ENCODE measurements at regions not wholly inside any gene's neighbourhood (a gene's known extent, or its start where the extent isn't known, plus 50 kb on each side); places are given as distances from the start of the nearest gene placed in this dataset.
"Not testable (repeated sequence)": the region's sequence is repeated elsewhere in the genome, so short reads cannot be mapped to it uniquely, and the experiment has no call there.

DNA sequence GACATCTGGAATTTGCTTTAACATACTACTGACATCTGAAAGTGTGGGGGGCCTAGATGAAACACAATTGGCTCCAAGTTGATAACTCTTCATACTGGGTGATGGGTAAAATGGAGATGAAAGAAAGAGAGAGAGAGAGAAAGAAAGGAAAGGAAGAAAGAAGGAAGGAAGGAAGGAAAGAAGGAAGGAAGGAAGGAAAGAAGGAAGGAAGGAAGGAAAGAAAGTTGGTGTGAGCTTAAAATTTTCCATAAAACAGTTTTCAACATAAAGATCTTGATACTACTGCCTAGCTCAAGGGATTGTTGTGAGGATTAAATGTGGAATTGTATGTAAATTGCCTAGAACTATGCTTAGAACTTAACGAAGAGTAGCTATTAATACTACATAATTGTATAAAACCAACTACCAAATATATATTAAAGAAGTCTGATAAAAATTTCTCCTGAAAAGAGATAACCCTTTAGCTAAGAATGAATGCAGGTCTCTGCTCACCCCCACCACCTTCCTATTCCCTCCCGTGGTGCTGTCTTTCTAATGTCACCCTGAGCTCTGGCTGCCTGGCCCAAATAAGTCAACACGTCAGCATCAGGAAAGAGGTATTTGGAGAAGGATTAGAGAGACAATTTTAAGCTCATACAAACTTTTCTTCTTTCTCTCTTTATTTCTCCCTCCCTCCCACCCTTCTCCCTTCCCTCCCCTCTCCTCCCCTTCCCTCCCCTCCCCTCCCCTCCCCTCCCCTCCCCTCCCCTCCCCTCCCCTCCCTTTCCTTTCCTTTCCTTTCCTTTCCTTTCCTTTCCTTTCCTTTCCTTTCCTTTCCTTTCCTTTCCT is 89.3 kb upstream of the SGIP1 start:
- no peak for DNase-seq (ENCODE audit: low read depth in 1 of 2, low spot score in 1 of 2)
- in situ Hi-C loops (cut with HindIII; ENCODE audit: low pct_unique_long_range_greater_than_20kb, low sequenced_read_pairs), result no loop called here
- TF ChIP-seq JUND (IDR thresholded peaks at IDR 0.05; ENCODE audit: low read depth), result no peak

GRCh38 chr1:66445492-66446181 is 88.3 kb upstream of the SGIP1 start:
- in situ Hi-C loops (cut with HindIII; ENCODE audit: low pct_unique_long_range_greater_than_20kb, low sequenced_read_pairs), result no loop called here
- no peak for DNase-seq (ENCODE audit: low read depth in 1 of 2, low spot score in 1 of 2)
- no peak for TF ChIP-seq JUND (IDR thresholded peaks at IDR 0.05; ENCODE audit: low read depth)

GRCh38 chr1:66446261-66447001 is 87.5 kb upstream of the SGIP1 start:
- peak; percentile 16 to 63 for DNase-seq (ENCODE audit: low read depth in 1 of 2, low spot score in 1 of 2)
- in situ Hi-C loops (cut with HindIII; ENCODE audit: low pct_unique_long_range_greater_than_20kb, low sequenced_read_pairs), result no loop called here
- no peak for TF ChIP-seq JUND (IDR thresholded peaks at IDR 0.05; ENCODE audit: low read depth)

GRCh38 chr1:66450043-66450514 is 83.9 kb upstream of the SGIP1 start:
- no peak for DNase-seq (ENCODE audit: low read depth in 1 of 2, low spot score in 1 of 2)
- in situ Hi-C loops (cut with HindIII; ENCODE audit: low pct_unique_long_range_greater_than_20kb, low sequenced_read_pairs), result no loop called here
- TF ChIP-seq JUND (IDR thresholded peaks at IDR 0.05; ENCODE audit: low read depth), result no peak

- in situ Hi-C loops (cut with HindIII; ENCODE audit: low pct_unique_long_range_greater_than_20kb, low sequenced_read_pairs), result no loop called here
- TF ChIP-seq JUND (IDR thresholded peaks at IDR 0.05; ENCODE audit: low read depth), result no peak
- DNase-seq (ENCODE audit: low read depth in 1 of 2, low spot score in 1 of 2), result no peak
These were observed 83.1 kb upstream of the SGIP1 start for GRCh38 chr1:66450847-66451246.

DNA sequence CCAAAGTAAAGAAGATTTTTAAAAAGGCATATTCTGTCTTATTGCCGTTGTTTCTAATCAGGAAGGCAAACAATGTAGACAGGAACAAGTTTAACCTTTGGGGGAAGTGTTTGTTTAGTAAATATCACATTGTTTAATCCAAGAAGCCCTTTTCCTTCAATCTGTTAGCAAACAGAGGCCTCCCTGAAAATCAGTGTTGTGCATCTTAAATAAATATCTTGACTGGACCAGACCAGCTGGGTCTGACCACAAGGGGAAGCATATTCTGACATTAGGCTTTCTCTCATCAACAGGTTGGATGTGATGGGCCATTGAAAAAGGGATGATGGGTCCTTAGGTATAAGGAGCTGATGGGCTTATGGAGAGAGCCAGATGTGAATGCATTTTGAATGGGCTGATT is 81.8 kb upstream of the SGIP1 start:
- TF ChIP-seq JUND (IDR thresholded peaks at IDR 0.05; ENCODE audit: low read depth), result peak; percentile 25; the same call in 1 of the 2 replicates
- DNase-seq (ENCODE audit: low read depth in 1 of 2, low spot score in 1 of 2), result peak in 1 of 2 experiments; percentile 67
- in situ Hi-C loops (cut with HindIII; ENCODE audit: low pct_unique_long_range_greater_than_20kb, low sequenced_read_pairs), result no loop called here

GRCh38 chr1:66452982-66453381 is 81.0 kb upstream of the SGIP1 start:
- no peak for DNase-seq (ENCODE audit: low read depth in 1 of 2, low spot score in 1 of 2)
- in situ Hi-C loops (cut with HindIII; ENCODE audit: low pct_unique_long_range_greater_than_20kb, low sequenced_read_pairs), result no loop called here
- no peak for TF ChIP-seq JUND (IDR thresholded peaks at IDR 0.05; ENCODE audit: low read depth)

- DNase-seq (ENCODE audit: low read depth in 1 of 2, low spot score in 1 of 2), result no peak
- TF ChIP-seq JUND (IDR thresholded peaks at IDR 0.05; ENCODE audit: low read depth), result no peak
- in situ Hi-C loops (cut with HindIII; ENCODE audit: low pct_unique_long_range_greater_than_20kb, low sequenced_read_pairs), result no loop called here
These were observed 78.5 kb upstream of the SGIP1 start for GRCh38 chr1:66455446-66455845.

DNA sequence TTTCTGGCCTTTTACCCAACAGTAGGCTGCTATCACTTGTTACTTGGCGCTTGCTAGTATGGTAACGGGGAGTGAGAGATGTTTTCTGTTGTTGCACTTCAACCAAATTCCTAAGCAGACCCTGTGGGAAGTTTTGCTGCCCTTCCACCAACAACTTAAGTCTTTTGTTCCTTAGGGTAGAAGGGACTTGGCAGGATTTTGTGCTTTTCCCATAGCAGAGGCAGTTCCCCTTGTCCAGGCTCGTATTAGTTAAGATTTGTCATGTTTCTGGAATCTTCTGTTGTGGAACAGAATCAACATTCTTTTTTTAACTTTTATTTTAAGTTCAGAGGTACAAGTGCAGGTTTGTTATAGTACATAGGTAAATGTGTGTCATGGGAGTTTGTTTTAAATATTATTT is 73.2 kb upstream of the SGIP1 start:
- no peak for TF ChIP-seq JUND (IDR thresholded peaks at IDR 0.05; ENCODE audit: low read depth)
- DNase-seq (ENCODE audit: low read depth in 1 of 2, low spot score in 1 of 2), result no peak
- in situ Hi-C loops (cut with HindIII; ENCODE audit: low pct_unique_long_range_greater_than_20kb, low sequenced_read_pairs), result no loop called here

DNA sequence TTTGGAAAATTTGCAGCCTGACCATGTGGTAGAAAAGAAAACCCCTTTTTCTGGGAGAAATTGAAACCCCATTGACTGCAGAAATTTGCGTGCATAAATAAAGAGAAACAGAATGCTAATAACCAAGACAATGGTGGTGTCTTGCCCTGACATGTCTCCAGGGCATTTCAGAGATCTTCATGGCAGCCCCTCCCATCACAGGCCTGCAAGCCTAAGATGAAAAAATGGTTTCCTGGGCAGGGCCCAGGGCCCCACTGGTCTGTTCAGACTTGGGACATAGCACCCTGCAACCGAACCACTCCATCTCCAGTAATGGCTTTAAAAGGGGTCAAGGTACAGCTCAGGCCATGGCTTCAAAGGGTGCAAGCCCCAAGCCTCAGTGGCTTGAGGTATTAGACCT is 71.6 kb upstream of the SGIP1 start:
- no peak for TF ChIP-seq JUND (IDR thresholded peaks at IDR 0.05; ENCODE audit: low read depth)
- in situ Hi-C loops (cut with HindIII; ENCODE audit: low pct_unique_long_range_greater_than_20kb, low sequenced_read_pairs), result no loop called here

DNA sequence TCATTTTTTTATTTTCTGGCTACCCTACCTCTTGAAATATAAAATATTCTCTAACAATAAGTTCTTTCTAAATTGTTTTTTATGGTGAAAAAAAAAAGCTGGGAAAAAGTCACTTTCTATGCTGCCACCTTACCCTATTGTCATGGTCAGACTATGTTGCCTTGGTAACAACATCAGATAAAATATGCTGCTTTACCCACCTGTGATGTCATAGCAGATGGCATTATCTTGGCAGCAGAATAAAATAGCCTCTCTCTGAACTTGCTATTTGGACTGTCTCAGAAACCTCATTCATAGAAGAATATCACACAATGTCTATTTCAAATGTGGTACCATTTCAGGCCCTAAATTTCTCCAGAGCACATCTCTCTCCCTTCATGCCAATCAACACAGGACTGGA is 69.6 kb upstream of the SGIP1 start:
- in situ Hi-C loops (cut with HindIII; ENCODE audit: low pct_unique_long_range_greater_than_20kb, low sequenced_read_pairs), result no loop called here

More for the DNA sequence above, 71.6 kb upstream of the SGIP1 start:
- DNase-seq (ENCODE audit: low read depth in 1 of 2, low spot score in 1 of 2), result no peak

DNA sequence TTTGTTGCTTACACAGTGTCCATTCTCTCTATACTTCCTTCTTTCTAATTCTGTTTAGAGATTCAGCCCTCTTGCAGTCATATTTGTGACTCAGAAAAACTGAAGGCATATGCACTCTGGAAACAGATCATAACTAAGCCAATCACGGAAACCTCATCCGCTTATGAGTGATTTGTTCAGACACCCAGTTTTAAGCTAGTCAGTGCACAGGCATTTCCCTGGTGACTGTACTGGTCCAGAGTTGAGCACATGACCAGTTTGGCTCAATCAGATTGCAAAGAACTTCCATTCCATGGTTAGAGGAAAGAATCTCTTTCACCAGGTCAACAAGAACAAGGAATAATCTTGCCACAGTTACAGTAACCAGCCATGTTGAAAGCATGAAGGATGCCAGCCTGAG is 69.2 kb upstream of the SGIP1 start:
- TF ChIP-seq JUND (IDR thresholded peaks at IDR 0.05; ENCODE audit: low read depth), result no peak
- in situ Hi-C loops (cut with HindIII; ENCODE audit: low pct_unique_long_range_greater_than_20kb, low sequenced_read_pairs), result no loop called here
- no peak for DNase-seq (ENCODE audit: low read depth in 1 of 2, low spot score in 1 of 2)

More for the DNA sequence above, 69.6 kb upstream of the SGIP1 start:
- TF ChIP-seq JUND (IDR thresholded peaks at IDR 0.05; ENCODE audit: low read depth), result no peak
- no peak for DNase-seq (ENCODE audit: low read depth in 1 of 2, low spot score in 1 of 2)

- in situ Hi-C loops (cut with HindIII; ENCODE audit: low pct_unique_long_range_greater_than_20kb, low sequenced_read_pairs); DNase-seq (ENCODE audit: low read depth in 1 of 2, low spot score in 1 of 2): not testable (repeated sequence)
These were observed 67.3 kb upstream of the SGIP1 start for GRCh38 chr1:66466695-66467094.

Measured in T47D (cell line).